Caco-2 (cell line): ENCODE measurements at regions not wholly inside any gene's neighbourhood (a gene's known extent, or its start where the extent isn't known, plus 50 kb on each side); places are given as distances from the start of the nearest gene placed in this dataset.

Experiments used
- BruUV-seq: library from RNA; stranded (reverse); fragments of 400-500 nt; replicated peaks from 2 replicates; lab custom pipeline; 2021; lab: Mats Ljungman, UMichigan
- CTCF ChIA-PET: fragments of 300-600 bp; sonication (Branson Sonifier 250); formaldehyde crosslinking; loops from one replicate; lab custom pipeline; 2022; ENCODE audit warnings: antibody characterized with exemption; lab: Charles Lee
- POLR2A ChIA-PET: fragments of 300-600 bp; sonication (Branson Sonifier 250); formaldehyde crosslinking; loops from one replicate; lab custom pipeline; 2022; ENCODE audit warnings: antibody characterized with exemption; lab: Charles Lee
- DNase-seq, 2 experiments: peaks; one replicate each; pipeline versions ENCODE4 v3.0.0 to v3.0.0-alpha.2; 2020 to 2022
- H3K27me3 ChIP-seq: replicated peaks from 2 replicates; pipeline ENCODE4 v1.6.0; 2011; ENCODE audit warnings: low read length; ENCODE audit not compliant: control insufficient read depth, insufficient read depth
- H3K36me3 ChIP-seq: 2 replicates; pipeline ENCODE4 v1.5.1; 2011; ENCODE audit warnings: low read length; ENCODE audit not compliant: control insufficient read depth, insufficient read depth
- H3K4me1 ChIP-seq: fragments of 250-450 bp; sonication (Bioruptor Pico); 2 replicates; pipeline ENCODE4 v1.5.1; 2020; ENCODE audit warnings: mild to moderate bottlenecking
- H3K4me3 ChIP-seq: 2 replicates; pipeline ENCODE4 v1.5.1; 2011; ENCODE audit warnings: low read depth, mild to moderate bottlenecking, control low read depth, low read length
- H3K9me3 ChIP-seq: fragments of 250-450 bp; sonication (Bioruptor Pico); 2 replicates; pipeline ENCODE4 v1.5.1; 2020; ENCODE audit warnings: mild to moderate bottlenecking, moderate library complexity
- H3K27ac Mint-ChIP-seq: one replicate; pipeline ENCODE4 v1.8.0; 2022; ENCODE audit warnings: mixed read lengths; ENCODE audit not compliant: unreplicated experiment
- H3K27me3 Mint-ChIP-seq: one replicate; pipeline ENCODE4 v1.8.0; 2022; ENCODE audit warnings: mixed read lengths; ENCODE audit not compliant: insufficient read depth, unreplicated experiment
- H3K36me3 Mint-ChIP-seq: one replicate; pipeline ENCODE4 v1.8.0; 2022; ENCODE audit warnings: mild to moderate bottlenecking, mixed read lengths; ENCODE audit not compliant: insufficient read depth, unreplicated experiment
- H3K4me1 Mint-ChIP-seq: one replicate; pipeline ENCODE4 v1.8.0; 2022; ENCODE audit warnings: low read depth, mixed read lengths; ENCODE audit not compliant: unreplicated experiment
- H3K4me3 Mint-ChIP-seq: one replicate; pipeline ENCODE4 v1.8.0; 2022; ENCODE audit warnings: mild to moderate bottlenecking, moderate library complexity, mixed read lengths; ENCODE audit not compliant: unreplicated experiment
- H3K9me3 Mint-ChIP-seq: one replicate; pipeline ENCODE4 v1.8.0; 2022; ENCODE audit warnings: mixed read lengths; ENCODE audit not compliant: unreplicated experiment
- CTCF ChIP-seq, 2 experiments: fragments of 200-600 bp in 1 of 2; IDR thresholded peaks; 1 replicate in 1 of 2; 2 replicates in 1 of 2; pipeline versions ENCODE4 v1.5.1 to v1.8.0; 2011 to 2022; ENCODE audit warnings: antibody characterized with exemption in 1 of 2, control low read depth in 1 of 2, inconsistent platforms in 1 of 2, low read depth in 1 of 2, low read length in 1 of 2, mild to moderate bottlenecking in 1 of 2, moderate library complexity in 1 of 2; ENCODE audit not compliant: insufficient read depth in 1 of 2, severe bottlenecking in 1 of 2, unreplicated experiment in 1 of 2
- intact Hi-C: fragments of 100-400 bp; cut with micrococcal nuclease; formaldehyde crosslinking; loops from one replicate; pipeline ENCODE4 v1.10.0; 2022; ENCODE audit not compliant: unreplicated experiment

- H3K27ac Mint-ChIP-seq: no peak overlapping the region
- POLR2A ChIA-PET: no interaction called here
These were observed 125.8 kb upstream of the POU2AF2 start for GRCh38 chr11:111119751-111120150.

GRCh38 chr11:111115890-111116289 lies 129.6 kb upstream of the POU2AF2 start:
- no TSS peak for BruUV-seq

More at GRCh38 chr11:111119751-111120150, 125.8 kb upstream of the POU2AF2 start:
- CTCF ChIA-PET: no interaction called here
- no peak for DNase-seq
- no peaks in the 10 kb centered on the region; the same call in 1 of the 2 replicates for H3K4me1 ChIP-seq
- intact Hi-C loops: no loop called here
- Mint-ChIP-seq H3K36me3 (no peaks in the 10 kb centered on the region), H3K27me3 (peaks cover 7% of the 10 kb centered on the region), H3K4me1 (no peaks in the 10 kb centered on the region), H3K4me3 (no peak overlapping the region), H3K9me3 (no peaks in the 10 kb centered on the region)
- no peak overlapping the region for H3K4me3 ChIP-seq
- BruUV-seq: no TSS peak
- H3K36me3 ChIP-seq: no peaks in the 10 kb centered on the region
- H3K27me3 ChIP-seq: peaks cover 1% of the 10 kb centered on the region; the same call in 1 of the 2 replicates
- TF ChIP-seq CTCF (IDR thresholded peaks at IDR 0.05; ENCODE audit: insufficient read depth in 1 of 2, low read depth in 1 of 2, low read length in 1 of 2, severe bottlenecking in 1 of 2, unreplicated experiment in 1 of 2): no peak
- H3K9me3 ChIP-seq: no peaks in the 10 kb centered on the region

GRCh38 chr11:111114091-111114490 lies 131.4 kb upstream of the POU2AF2 start:
- Mint-ChIP-seq H3K27me3 (peaks cover 8% of the 10 kb centered on the region), H3K4me1 (no peaks in the 10 kb centered on the region), H3K4me3 (no peak overlapping the region), H3K9me3 (no peaks in the 10 kb centered on the region), H3K27ac (no peak overlapping the region), H3K36me3 (no peaks in the 10 kb centered on the region)
- Histone ChIP-seq H3K36me3 (no peaks in the 10 kb centered on the region), H3K9me3 (no peaks in the 10 kb centered on the region), H3K27me3 (no peaks in the 10 kb centered on the region; the same call in 1 of the 2 replicates), H3K4me1 (no peaks in the 10 kb centered on the region; the same call in 1 of the 2 replicates), H3K4me3 (no peak overlapping the region)
- ChIA-PET POLR2A (interaction anchor here (0.5 kb wide), 1 partner anchor 382 kb away, joined by 4 read pairs; no protein-coding TSS in a partner anchor), CTCF (no interaction called here)
- intact Hi-C loops: no loop called here
- no peak for DNase-seq
- no peak for TF ChIP-seq CTCF (IDR thresholded peaks at IDR 0.05; ENCODE audit: insufficient read depth in 1 of 2, low read depth in 1 of 2, low read length in 1 of 2, severe bottlenecking in 1 of 2, unreplicated experiment in 1 of 2)
- BruUV-seq: no TSS peak

More at GRCh38 chr11:111115890-111116289, 129.6 kb upstream of the POU2AF2 start:
- H3K9me3 Mint-ChIP-seq: no peaks in the 10 kb centered on the region
- H3K27me3 Mint-ChIP-seq: peaks cover 9% of the 10 kb centered on the region
- peaks cover 1% of the 10 kb centered on the region; the same call in 1 of the 2 replicates for H3K27me3 ChIP-seq
- TF ChIP-seq CTCF (IDR thresholded peaks at IDR 0.05; ENCODE audit: insufficient read depth in 1 of 2, low read depth in 1 of 2, low read length in 1 of 2, severe bottlenecking in 1 of 2, unreplicated experiment in 1 of 2): no peak
- intact Hi-C loops: no loop called here
- H3K9me3 ChIP-seq: no peaks in the 10 kb centered on the region
- no peak overlapping the region for H3K27ac Mint-ChIP-seq
- H3K36me3 Mint-ChIP-seq: no peaks in the 10 kb centered on the region
- CTCF ChIA-PET: no interaction called here
- DNase-seq: no peak
- no peaks in the 10 kb centered on the region for H3K36me3 ChIP-seq
- POLR2A ChIA-PET: no interaction called here
- no peak overlapping the region for H3K4me3 ChIP-seq
- H3K4me3 Mint-ChIP-seq: no peak overlapping the region
- H3K4me1 Mint-ChIP-seq: no peaks in the 10 kb centered on the region
- no peaks in the 10 kb centered on the region; the same call in 1 of the 2 replicates for H3K4me1 ChIP-seq
